ENCODE measurements at regions not wholly inside any gene's neighbourhood (a gene's known extent, or its start where the extent isn't known, plus 50 kb on each side); places are given as distances from the start of the nearest gene placed in this dataset.
A peak's percentile ranks its signal among the peaks of the same experiment; 100 is the strongest.

DNA sequence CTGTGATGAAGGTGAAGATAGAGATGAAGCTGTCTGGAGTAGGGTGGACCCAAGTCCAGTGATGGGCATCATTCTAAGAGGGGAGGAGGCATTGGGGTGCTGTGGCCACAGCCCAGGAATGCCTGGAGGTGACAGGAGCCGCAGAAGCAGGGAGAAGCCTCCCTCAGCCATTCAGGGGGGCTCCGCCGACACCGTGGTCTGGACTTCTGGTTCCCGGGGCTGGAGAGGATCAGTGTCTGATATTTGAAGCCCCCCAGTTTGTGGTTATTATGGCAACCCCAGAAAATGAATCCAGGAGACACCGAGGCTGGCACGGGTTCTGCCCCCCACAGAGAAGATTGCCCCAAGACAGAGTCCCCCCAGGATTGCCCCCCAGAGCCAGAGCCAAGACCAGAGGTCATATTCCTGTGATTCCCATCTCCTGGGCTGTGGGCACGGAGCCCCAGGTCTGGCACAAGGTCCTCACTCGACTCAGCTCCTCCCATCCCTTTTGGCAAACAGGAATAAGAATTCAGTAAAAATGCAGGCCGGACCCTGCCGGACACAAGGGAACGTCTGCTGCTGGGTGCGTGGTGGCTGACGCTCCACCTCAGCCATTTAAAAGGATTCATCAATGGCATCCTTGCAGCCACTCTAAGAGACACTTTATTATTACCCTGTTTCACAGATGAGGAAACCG is 116.6 kb downstream of the CPZ start:
- DNase-seq: no peak
- Mint-ChIP-seq H3K4me3 (no peak overlapping the region), H3K27ac (no peak overlapping the region), H3K27me3 (no peaks in the 10 kb centered on the region), H3K9me3 (peaks cover 17% of the 10 kb centered on the region), H3K4me1 (no peaks in the 10 kb centered on the region), H3K36me3 (no peaks in the 10 kb centered on the region)
- CTCF ChIA-PET: no interaction called here

DNA sequence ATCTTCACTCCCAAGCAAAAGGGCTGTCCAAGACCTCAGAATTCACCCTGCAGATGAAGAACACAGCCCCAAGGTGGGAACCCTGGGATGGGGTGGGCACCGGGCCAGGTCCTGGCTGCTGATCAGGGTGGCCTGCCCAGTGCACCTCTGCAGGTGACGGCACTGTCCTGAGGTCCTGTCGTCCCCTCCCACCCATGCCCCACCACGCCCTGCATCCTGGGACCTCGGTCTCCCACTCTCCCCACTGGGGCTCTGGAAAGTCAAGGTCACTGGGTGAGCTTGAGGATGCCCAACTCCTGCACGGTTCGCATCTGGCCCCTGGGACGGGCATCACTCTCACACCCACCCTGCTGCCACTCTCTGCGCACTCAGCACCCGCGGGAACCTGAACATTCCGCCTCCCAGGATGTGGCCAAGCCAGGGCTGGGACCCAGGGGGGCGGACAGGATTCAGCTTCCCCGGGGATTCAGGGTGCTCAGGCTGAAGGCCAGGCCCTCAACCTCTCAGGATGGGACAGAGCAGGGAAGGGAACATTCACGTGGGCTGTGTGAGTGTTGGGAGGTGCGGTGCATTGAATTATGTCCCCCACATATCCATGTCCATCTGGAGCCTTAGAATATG is 115.9 kb downstream of the CPZ start:
- CTCF ChIA-PET: no interaction called here
- H3K4me3 Mint-ChIP-seq: no peak overlapping the region
- no peaks in the 10 kb centered on the region for H3K36me3 Mint-ChIP-seq
- no peaks in the 10 kb centered on the region for H3K27me3 Mint-ChIP-seq
- peaks cover 14% of the 10 kb centered on the region for H3K9me3 Mint-ChIP-seq
- DNase-seq: peak; percentile 5
- no peaks in the 10 kb centered on the region for H3K4me1 Mint-ChIP-seq
- no peak overlapping the region for H3K27ac Mint-ChIP-seq

DNA sequence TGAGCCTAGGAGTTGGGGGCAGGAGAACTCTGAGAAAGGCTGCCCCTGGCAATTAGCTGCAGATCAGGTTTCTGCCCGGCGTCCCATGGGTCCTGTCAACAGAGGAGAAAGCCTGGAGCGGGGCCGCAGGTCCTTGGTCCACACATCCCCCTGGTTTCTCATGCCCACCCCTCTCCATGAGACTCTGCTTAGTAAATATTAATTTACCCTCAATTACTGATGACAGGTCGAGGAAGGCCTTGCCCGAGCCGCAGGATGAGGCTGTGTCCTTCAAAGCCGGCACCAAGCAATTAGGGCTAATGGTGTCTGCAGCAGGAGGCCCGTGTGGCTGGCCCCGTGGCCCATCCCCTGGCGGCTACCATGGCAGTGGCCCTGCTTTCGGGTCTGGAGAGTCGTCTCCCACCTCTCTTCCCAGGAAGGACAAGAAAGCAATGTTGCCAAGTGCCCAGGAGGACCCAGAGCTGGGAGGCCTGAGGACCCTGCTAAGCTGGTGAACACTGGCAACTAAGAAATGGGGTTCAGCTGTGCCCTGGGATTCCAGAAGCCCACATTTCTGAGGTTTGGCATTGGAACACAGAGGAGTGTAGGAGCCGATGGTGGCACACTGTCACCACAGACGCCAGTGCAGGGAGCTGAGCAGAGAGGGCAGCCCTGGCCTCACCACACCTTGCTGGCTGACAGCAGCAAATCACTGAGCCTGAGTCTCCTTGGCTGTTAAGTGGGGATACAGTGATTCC is 114.6 kb downstream of the CPZ start:
- no peaks in the 10 kb centered on the region for H3K27me3 Mint-ChIP-seq
- H3K9me3 Mint-ChIP-seq: peaks cover 2% of the 10 kb centered on the region
- no peaks in the 10 kb centered on the region for H3K4me1 Mint-ChIP-seq
- H3K4me3 Mint-ChIP-seq: no peak overlapping the region
- DNase-seq: peak; percentile 7
- no peaks in the 10 kb centered on the region for H3K36me3 Mint-ChIP-seq
- CTCF ChIA-PET: no interaction called here
- H3K27ac Mint-ChIP-seq: no peak overlapping the region

DNA sequence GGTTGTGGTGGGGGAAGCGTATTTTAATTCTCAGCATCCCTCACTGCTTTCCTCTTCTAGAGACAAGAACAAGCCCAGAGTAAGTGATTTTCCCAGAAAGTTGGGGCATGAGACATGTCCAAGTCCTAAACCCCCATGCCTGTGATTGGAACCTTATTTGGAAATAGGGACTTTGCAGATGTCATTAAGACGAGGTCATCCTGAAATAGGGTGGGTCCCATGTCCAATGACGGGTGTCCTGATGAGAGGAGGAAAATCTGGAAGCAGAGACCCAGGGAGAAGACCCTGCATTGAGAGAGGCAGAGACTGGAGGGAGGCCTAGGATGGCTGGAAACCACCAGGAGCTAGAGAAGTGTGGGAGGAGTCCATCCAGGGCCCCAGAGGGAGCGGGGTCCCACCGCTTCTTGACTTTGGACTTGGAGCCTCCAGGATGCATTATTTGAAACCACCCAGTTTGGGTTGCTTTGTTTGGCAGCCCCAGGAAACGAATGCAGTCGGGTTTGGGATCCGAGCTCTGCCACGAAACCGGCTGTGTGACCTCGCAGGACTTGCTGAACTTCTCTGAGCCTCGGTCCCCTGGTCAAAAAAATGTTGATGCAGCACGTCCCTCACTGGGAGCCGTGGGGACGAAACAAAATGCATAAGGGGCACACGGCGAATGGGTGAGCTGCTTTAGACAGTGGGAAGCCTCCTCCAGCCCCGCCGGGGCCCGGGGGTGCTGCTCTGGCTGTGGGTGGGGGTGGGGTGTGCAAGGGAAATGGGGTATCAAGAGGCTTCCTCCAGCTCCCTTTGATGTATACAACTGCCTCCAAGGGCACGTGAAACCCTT is 113.9 kb downstream of the CPZ start:
- no peaks in the 10 kb centered on the region for H3K27me3 Mint-ChIP-seq
- H3K36me3 Mint-ChIP-seq: no peaks in the 10 kb centered on the region
- CTCF ChIA-PET: no interaction called here
- H3K4me1 Mint-ChIP-seq: no peaks in the 10 kb centered on the region
- peaks cover 2% of the 10 kb centered on the region for H3K9me3 Mint-ChIP-seq
- peak; percentile 8 for DNase-seq
- H3K4me3 Mint-ChIP-seq: no peak overlapping the region
- no peak overlapping the region for H3K27ac Mint-ChIP-seq

DNA sequence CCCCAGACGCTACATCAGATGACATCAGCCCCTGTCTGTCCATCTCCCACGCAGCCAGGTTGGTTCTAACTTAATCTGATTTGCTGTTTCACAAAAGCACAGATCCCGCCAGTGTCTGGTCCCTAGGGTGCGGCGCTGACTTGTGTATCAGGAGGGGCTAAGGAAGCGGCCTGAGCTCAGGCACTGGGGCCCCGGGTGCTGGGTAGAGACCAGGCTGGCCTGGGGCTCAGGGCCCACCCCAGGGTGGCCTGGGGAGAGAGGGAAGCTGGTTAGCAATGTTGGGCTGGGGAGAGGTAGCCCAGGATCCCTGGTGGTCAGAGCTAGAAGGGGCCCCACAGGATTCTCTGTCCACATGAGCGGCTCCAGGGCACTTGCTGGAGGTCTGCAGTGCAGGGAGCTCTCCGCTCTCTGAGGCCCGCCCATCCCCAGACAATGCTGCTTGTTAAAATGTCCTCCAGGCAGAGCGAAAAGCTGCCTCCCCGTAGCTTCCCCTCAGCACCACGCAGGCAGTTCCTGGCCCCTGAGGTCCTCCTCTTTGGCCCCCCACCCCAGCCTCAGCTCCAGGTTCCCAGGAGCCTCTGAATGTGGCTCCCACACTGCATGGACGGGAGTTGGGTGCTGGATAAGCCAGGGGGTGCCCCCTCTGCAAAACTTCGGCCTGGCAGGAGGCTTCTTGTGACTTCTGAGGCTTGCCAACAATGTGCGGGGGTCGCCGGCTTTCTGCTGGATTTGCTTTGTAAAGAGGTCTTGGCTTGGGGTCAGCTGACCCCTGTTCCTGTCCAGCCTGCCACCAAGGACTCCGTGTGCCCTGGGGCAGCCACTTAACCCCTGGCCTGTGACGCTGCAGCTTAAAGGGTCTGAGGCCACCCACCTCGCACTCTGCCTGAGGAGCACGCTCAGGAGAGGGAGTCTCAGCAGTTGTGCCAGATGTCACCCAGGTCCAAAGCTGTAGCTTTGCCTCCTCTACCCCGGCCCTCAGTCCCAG is 112.9 kb downstream of the CPZ start:
- DNase-seq: peak; percentile 11
- H3K4me1 Mint-ChIP-seq: no peaks in the 10 kb centered on the region
- H3K27me3 Mint-ChIP-seq: no peaks in the 10 kb centered on the region
- H3K4me3 Mint-ChIP-seq: no peak overlapping the region
- no peak overlapping the region for H3K27ac Mint-ChIP-seq
- no peaks in the 10 kb centered on the region for H3K36me3 Mint-ChIP-seq
- CTCF ChIA-PET: no interaction called here
- peaks cover 2% of the 10 kb centered on the region for H3K9me3 Mint-ChIP-seq

DNA sequence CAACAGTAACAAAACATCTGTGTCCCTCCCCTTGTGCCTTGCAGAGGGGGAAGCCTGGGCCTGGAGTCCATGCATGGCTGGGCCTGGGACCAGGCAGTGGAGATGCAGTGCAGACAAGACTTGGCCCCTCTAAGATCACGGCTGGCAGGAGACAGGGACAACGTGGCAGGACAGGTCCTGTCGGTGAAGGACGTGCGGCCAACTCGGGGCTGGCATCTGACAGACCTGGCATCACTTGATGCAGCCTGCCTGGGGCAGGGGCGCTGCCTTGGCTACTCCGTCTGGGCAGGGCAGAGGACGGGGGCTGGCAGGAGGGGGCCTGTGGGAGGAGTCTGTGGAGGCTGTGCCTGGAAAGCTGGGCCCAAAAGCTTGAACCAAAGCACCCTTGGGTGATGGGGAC is 112.1 kb downstream of the CPZ start:
- H3K27me3 Mint-ChIP-seq: no peaks in the 10 kb centered on the region
- no peaks in the 10 kb centered on the region for H3K4me1 Mint-ChIP-seq
- H3K9me3 Mint-ChIP-seq: peaks cover 2% of the 10 kb centered on the region
- CTCF ChIA-PET: no interaction called here
- no peaks in the 10 kb centered on the region for H3K36me3 Mint-ChIP-seq
- H3K27ac Mint-ChIP-seq: no peak overlapping the region
- no peak for DNase-seq
- no peak overlapping the region for H3K4me3 Mint-ChIP-seq

DNA sequence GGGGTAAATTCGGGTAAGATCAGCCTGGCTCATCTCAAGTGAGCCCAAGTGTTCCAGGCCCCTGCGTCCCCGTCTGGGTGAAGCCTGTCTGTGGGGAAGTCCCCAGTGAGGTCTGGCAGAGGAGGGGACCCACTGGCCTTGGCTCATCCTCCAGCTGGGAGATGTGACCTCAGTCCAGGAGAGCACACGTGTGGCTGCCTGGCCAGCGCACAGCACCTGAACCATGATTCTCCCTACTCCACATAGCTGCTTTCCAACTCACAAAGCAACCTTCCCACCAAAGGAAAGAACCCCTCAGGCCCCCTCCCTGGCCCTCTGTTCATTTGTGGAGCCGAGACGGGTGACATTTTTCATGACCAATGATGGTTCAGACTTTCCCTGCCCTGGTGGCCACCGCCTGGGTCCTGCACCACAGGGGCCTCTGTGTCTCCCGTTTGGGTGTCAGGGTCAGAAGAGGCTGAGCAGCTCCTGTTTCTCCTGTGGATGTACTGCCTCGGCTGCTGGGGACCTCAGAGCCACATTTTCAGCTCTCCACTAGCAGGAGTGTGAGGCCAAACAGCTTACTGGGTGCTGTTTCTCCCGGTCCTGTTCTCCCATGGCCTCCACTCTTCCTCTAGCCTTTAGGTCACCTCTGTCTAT is 111.4 kb downstream of the CPZ start:
- Mint-ChIP-seq H3K4me1 (no peaks in the 10 kb centered on the region), H3K27ac (no peak overlapping the region), H3K9me3 (peaks cover 2% of the 10 kb centered on the region), H3K4me3 (no peak overlapping the region), H3K27me3 (no peaks in the 10 kb centered on the region), H3K36me3 (no peaks in the 10 kb centered on the region)
- CTCF ChIA-PET: no interaction called here
- DNase-seq: peak; percentile 4

DNA sequence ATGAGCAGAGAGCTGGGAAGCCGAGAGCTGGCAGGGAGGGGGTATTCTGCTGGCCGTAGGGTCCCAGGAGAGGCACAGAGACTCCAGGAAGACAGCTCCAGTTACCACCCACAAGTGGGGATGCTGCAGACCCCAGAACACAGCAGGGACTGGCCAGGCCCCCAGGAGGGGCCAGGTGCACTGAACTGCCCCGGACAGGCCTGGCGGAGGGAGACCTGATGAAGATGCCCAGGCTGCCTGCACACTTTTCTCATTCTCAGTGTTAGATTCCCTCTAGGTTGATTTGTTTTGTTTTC is 110.8 kb downstream of the CPZ start:
- Mint-ChIP-seq H3K36me3 (no peaks in the 10 kb centered on the region), H3K9me3 (peaks cover 2% of the 10 kb centered on the region), H3K4me3 (no peak overlapping the region), H3K4me1 (no peaks in the 10 kb centered on the region), H3K27me3 (no peaks in the 10 kb centered on the region), H3K27ac (no peak overlapping the region)
- no peak for DNase-seq
- CTCF ChIA-PET: no interaction called here

DNA sequence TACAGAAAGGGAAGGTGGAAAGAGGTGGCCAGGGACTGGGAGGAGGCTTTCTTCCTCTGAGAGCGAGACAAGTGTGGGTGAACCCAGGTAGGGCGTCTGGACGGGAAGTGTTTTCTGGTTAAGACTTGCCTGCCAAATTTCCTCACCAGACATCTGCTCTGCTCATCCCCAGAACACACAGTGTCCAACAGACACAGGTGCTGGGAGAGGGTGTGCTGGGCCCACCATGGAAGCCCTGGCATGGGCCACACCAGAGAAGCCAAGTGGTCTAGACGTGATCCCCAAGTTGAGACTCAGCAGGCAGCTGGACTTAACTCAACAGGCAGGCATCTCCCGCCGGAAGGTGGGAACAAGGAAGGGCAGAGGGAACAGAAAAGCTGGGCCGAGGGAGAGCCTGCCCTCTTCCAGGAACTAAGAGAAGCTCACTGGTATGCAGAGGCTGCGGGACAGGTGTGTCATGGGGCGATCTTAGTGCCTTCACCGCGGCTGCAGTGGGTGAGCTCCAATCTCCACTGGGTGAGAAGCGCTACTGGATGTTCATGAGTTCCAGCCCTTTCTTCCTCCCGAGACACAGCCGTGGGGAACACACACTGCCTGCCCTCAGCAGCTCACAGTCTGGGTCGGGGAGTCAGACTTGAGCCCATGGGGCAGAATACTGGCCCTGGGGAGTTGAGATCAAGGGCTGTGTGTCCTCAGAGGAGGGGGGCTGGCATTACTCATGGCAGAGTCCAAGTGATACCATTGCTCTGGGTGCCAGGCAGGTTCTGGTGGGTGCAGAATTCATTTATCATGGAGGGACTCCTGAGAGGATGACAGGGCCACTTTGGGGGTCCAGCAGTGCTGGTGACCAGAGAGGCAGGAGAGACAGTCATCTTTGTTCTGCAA is 110.2 kb downstream of the CPZ start:
- Mint-ChIP-seq H3K4me1 (no peaks in the 10 kb centered on the region), H3K9me3 (peaks cover 2% of the 10 kb centered on the region), H3K27ac (no peak overlapping the region), H3K36me3 (no peaks in the 10 kb centered on the region), H3K4me3 (no peak overlapping the region), H3K27me3 (no peaks in the 10 kb centered on the region)
- DNase-seq: peak; percentile 15
- CTCF ChIA-PET: no interaction called here

DNA sequence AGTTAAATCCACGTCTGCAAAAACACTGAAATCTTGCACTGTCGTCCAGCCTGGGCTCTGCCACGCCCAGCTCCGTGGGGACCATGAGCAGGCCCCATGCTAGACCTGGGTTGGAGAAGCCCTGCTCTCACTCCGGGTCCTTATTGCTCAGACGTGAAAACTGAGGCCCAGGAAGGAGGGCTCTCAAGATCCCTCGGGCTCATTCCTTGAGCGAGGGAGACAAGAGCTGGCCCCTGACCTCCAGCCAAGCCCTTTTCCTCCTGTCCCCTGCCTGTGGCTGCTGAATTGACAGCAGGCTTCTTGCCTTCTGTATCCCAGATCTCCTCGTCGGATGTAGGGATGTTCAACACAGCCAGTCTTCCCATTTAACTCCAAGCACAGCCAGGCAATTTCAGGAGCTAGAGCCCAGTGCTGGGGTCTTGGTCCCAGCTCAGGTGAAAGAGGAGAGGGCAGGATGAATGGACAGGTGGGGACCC is 109.5 kb downstream of the CPZ start:
- H3K4me3 Mint-ChIP-seq: no peak overlapping the region
- no peaks in the 10 kb centered on the region for H3K4me1 Mint-ChIP-seq
- peaks cover 7% of the 10 kb centered on the region for H3K9me3 Mint-ChIP-seq
- no peaks in the 10 kb centered on the region for H3K36me3 Mint-ChIP-seq
- no peak overlapping the region for H3K27ac Mint-ChIP-seq
- no peak for DNase-seq
- CTCF ChIA-PET: no interaction called here
- no peaks in the 10 kb centered on the region for H3K27me3 Mint-ChIP-seq

DNA sequence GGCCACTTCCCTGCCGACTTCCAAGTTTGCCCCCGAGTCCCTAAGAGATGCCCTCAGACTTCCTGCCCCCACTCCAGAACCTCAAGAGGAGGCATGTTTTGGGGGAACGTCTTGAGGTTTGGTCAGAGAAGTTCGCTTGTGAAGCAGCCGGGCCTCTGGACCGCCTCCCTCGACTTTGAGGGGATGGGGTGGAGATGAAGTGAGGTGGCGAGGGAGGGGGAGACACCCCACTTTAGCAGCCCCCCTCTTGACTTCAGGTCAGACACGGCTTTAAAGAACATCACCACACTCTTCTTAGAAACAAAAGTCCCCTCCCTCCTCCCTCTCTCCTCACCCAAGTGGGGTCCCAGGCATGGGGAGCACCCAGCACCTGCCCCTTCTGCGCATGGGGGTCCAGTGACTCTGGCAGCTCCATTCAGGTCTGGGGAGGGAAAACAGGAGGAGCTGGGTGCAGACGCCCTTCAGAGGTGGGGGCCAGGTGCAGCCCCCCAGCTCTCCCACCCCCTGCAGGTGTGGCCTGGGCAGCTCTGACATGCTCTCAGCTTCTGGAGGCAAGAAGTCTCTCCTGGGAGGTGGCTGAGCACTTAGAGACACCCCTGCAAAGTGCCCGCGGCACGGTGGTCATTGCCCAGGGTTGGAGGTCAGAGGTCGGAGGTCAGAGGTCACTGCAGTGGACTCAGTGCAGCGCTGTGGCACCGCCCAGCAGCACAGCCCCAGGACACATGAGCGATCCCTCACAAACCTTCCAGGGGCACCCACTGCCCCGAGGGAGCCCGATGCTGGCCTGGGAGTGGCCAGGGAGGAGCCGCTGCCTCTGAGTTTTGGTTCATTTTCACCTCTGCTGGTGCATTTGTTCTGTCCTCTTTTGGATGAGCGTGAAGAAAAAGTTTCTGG is 108.8 kb downstream of the CPZ start:
- H3K36me3 Mint-ChIP-seq: no peaks in the 10 kb centered on the region
- H3K4me1 Mint-ChIP-seq: no peaks in the 10 kb centered on the region
- no peak overlapping the region for H3K4me3 Mint-ChIP-seq
- CTCF ChIA-PET: no interaction called here
- no peak overlapping the region for H3K27ac Mint-ChIP-seq
- peak; percentile 11 for DNase-seq
- H3K27me3 Mint-ChIP-seq: no peaks in the 10 kb centered on the region
- peaks cover 7% of the 10 kb centered on the region for H3K9me3 Mint-ChIP-seq

DNA sequence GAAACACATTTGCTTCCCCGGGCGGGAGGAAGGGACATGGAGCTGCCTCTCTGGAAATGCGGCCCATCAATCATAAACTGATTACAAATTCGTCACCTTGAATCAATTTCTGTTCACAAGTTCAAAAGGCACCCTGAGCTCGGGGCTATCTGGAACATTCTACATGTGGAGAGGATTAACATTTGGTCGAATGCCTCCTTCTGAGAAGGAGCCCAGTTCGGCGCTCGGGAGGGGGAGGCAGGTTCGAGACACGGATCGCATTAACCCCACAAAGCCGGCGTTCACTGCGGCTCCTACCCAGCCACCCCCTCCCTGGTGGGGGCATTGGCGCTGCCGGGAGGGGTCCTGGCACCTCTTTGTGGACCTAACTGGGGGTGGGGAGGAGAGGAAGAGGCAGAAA is 108.0 kb downstream of the CPZ start:
- no peaks in the 10 kb centered on the region for H3K27me3 Mint-ChIP-seq
- CTCF ChIA-PET: no interaction called here
- H3K27ac Mint-ChIP-seq: no peak overlapping the region
- no peaks in the 10 kb centered on the region for H3K36me3 Mint-ChIP-seq
- H3K4me3 Mint-ChIP-seq: no peak overlapping the region
- H3K4me1 Mint-ChIP-seq: no peaks in the 10 kb centered on the region
- H3K9me3 Mint-ChIP-seq: peaks cover 7% of the 10 kb centered on the region
- DNase-seq: peak; percentile 6

All from activated naive CD4-positive, alpha-beta T cell treated with anti-CD3 and anti-CD28 coated beads, Interleukin-2, amount 10 ng/mL, durations not matched to agents 7 days and 5 days (primary cell).